ENCODE measurements at regions not wholly inside any gene's neighbourhood (a gene's known extent, or its start where the extent isn't known, plus 50 kb on each side); places are given as distances from the start of the nearest gene placed in this dataset.

DNA sequence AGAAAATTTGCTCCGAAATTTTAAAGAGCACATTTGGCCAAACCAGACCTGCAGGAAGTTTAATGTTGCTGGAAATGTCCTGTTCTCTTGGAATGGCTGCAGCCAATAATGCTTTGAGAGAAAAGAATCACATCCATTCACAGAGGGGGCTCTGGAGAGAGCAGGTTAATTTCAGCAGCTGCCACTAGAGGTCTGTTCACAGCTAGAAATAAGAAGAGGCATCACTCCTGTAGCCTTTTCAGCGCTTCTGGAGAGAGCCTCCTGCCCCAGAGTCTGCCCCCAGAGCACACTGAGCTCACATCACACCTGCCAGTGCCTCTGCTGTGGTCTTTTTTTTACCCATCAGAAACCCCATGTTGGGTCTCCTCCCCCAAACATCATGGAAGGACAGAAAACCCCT is 124.8 kb upstream of the RAD23B start (continued):
- TF ChIP-seq EP300 (IDR thresholded peaks at IDR 0.05; ENCODE audit: borderline replicate concordance in 1 of 2, low read depth in 2 of 2, low read length in 2 of 2): no peak
